Fibroblast of lung (primary cell): ENCODE measurements at regions not wholly inside any gene's neighbourhood (a gene's known extent, or its start where the extent isn't known, plus 50 kb on each side); places are given as distances from the start of the nearest gene placed in this dataset.

Source experiments
- DNase-seq, 2 donors: peaks; one replicate each; pipeline versions ENCODE4 v3.0.0 to v3.0.0-alpha.2; 2010; ENCODE audit warnings: low read depth in 2 of 2
- H2AFZ ChIP-seq: 2 replicates; pipeline ENCODE4 v1.5.1; 2012; ENCODE audit warnings: low read length, control low read depth, inconsistent platforms
- H3K27ac ChIP-seq: 2 replicates; pipeline ENCODE4 v1.5.1; 2011; ENCODE audit warnings: low read length, control low read depth; ENCODE audit not compliant: insufficient read depth
- H3K27me3 ChIP-seq: 2 replicates; pipeline ENCODE4 v1.5.1; 2011; ENCODE audit warnings: mild to moderate bottlenecking, low read length; ENCODE audit not compliant: control insufficient read depth, insufficient read depth
- H3K36me3 ChIP-seq: 2 replicates; pipeline ENCODE4 v1.5.1; 2011; ENCODE audit warnings: low read length; ENCODE audit not compliant: control insufficient read depth, insufficient read depth
- H3K4me1 ChIP-seq: 2 replicates; pipeline ENCODE4 v1.5.1; 2011; ENCODE audit warnings: low read length; ENCODE audit not compliant: control insufficient read depth, insufficient read depth; ENCODE audit errors: extremely low read depth
- H3K4me2 ChIP-seq: 2 replicates; pipeline ENCODE4 v1.5.1; 2011; ENCODE audit warnings: low read length, control low read depth; ENCODE audit not compliant: insufficient read depth; ENCODE audit errors: extremely low read depth
- H3K4me3 ChIP-seq, 4 experiments: fragments of 200-600 bp in 1 of 4; sonication (generic) in 1 of 4; replicated peaks in 1 of 4; 2 replicates each; pipeline ENCODE4 v1.5.1; 2011 to 2016; ENCODE audit warnings: low read length in 4 of 4, low read depth in 3 of 4, mild to moderate bottlenecking in 3 of 4, control low read depth in 2 of 4, inconsistent platforms in 1 of 4, mixed read lengths in 1 of 4; ENCODE audit not compliant: insufficient read depth in 1 of 4; ENCODE audit errors: control extremely low read depth in 1 of 4
- H3K79me2 ChIP-seq: 2 replicates; pipeline ENCODE4 v1.5.1; 2012; ENCODE audit warnings: mild to moderate bottlenecking, low read length, inconsistent platforms; ENCODE audit not compliant: control insufficient read depth, insufficient read depth
- H3K9ac ChIP-seq: 2 replicates; pipeline ENCODE4 v1.5.1; 2011; ENCODE audit warnings: mild to moderate bottlenecking, low read length, control low read depth; ENCODE audit not compliant: insufficient read depth
- H3K9me3 ChIP-seq: 2 replicates; pipeline ENCODE4 v1.5.1; 2012; ENCODE audit warnings: low read depth, low read length; ENCODE audit not compliant: control insufficient read depth, insufficient read depth
- H4K20me1 ChIP-seq: 2 replicates; pipeline ENCODE4 v1.5.1; 2011; ENCODE audit warnings: low read length; ENCODE audit not compliant: control insufficient read depth, insufficient read depth; ENCODE audit errors: extremely low read depth
- CTCF ChIP-seq, 2 donors: IDR thresholded peaks in 1 of 2; conservative IDR thresholded peaks in 1 of 2; 1 replicate in 1 of 2; 2 replicates in 1 of 2; pipeline ENCODE4 v1.5.1; 2011 to 2012; ENCODE audit warnings: low read length in 2 of 2, control low read depth in 1 of 2, inconsistent platforms in 1 of 2, low read depth in 1 of 2, mild to moderate bottlenecking in 1 of 2
- EZH2 ChIP-seq: IDR thresholded peaks from 2 replicates; pipeline ENCODE4 v1.5.1; 2012; ENCODE audit warnings: low read length, control low read depth, mild to moderate bottlenecking; ENCODE audit errors: missing control alignments

GRCh38 chr11:109849051-109849450, 244.1 kb upstream of the ZC3H12C start:
- H3K36me3 ChIP-seq = no peaks in the 10 kb centered on the region

GRCh38 chr11:109849946-109850345, 243.2 kb upstream of the ZC3H12C start:
- Histone ChIP-seq H3K4me2 (no peak overlapping the region), H3K9ac (no peak overlapping the region), H3K9me3 (no peaks in the 10 kb centered on the region), H3K27me3 (no peaks in the 10 kb centered on the region), H3K4me1 (no peaks in the 10 kb centered on the region), H3K79me2 (no peaks in the 10 kb centered on the region), H3K36me3 (no peaks in the 10 kb centered on the region), H2AFZ (no peak overlapping the region), H3K27ac (no peak overlapping the region), H3K4me3 (no peak overlapping the region), H4K20me1 (no peaks in the 10 kb centered on the region)
- TF ChIP-seq CTCF (conservative IDR thresholded peaks at IDR 0.05 in 1 of 2, IDR thresholded peaks at IDR 0.05 in 1 of 2; ENCODE audit: low read depth in 1 of 2, low read length in 2 of 2) (no peak), EZH2 (no peak)
- DNase-seq = no peak

More at GRCh38 chr11:109849051-109849450, 244.1 kb upstream of the ZC3H12C start:
- no peak overlapping the region for H3K9ac ChIP-seq
- no peak overlapping the region for H3K4me2 ChIP-seq
- no peaks in the 10 kb centered on the region for H3K9me3 ChIP-seq
- no peaks in the 10 kb centered on the region for H3K27me3 ChIP-seq
- no peak for TF ChIP-seq EZH2
- TF ChIP-seq CTCF (conservative IDR thresholded peaks at IDR 0.05 in 1 of 2, IDR thresholded peaks at IDR 0.05 in 1 of 2; ENCODE audit: low read depth in 1 of 2, low read length in 2 of 2) = no peak
- no peaks in the 10 kb centered on the region for H3K79me2 ChIP-seq
- H3K27ac ChIP-seq = no peak overlapping the region
- DNase-seq = no peak
- no peaks in the 10 kb centered on the region for H3K4me1 ChIP-seq
- H4K20me1 ChIP-seq = no peaks in the 10 kb centered on the region
- no peak overlapping the region for H2AFZ ChIP-seq
- no peak overlapping the region for H3K4me3 ChIP-seq

GRCh38 chr11:109851780-109852390, 241.3 kb upstream of the ZC3H12C start:
- Histone ChIP-seq H3K27me3 (no peaks in the 10 kb centered on the region), H4K20me1 (no peaks in the 10 kb centered on the region), H3K4me1 (no peaks in the 10 kb centered on the region), H2AFZ (no peak overlapping the region), H3K27ac (no peak overlapping the region), H3K4me2 (no peak overlapping the region), H3K79me2 (no peaks in the 10 kb centered on the region), H3K9me3 (no peaks in the 10 kb centered on the region), H3K9ac (no peak overlapping the region), H3K4me3 (no peak overlapping the region), H3K36me3 (no peaks in the 10 kb centered on the region)
- DNase-seq = peak in 1 of 2 donors; percentile 63
- TF ChIP-seq CTCF (conservative IDR thresholded peaks at IDR 0.05 in 1 of 2, IDR thresholded peaks at IDR 0.05 in 1 of 2; ENCODE audit: low read depth in 1 of 2, low read length in 2 of 2) (no peak), EZH2 (no peak)
